ENCODE measurements at regions not wholly inside any gene's neighbourhood (a gene's known extent, or its start where the extent isn't known, plus 50 kb on each side); places are given as distances from the start of the nearest gene placed in this dataset.

DNA sequence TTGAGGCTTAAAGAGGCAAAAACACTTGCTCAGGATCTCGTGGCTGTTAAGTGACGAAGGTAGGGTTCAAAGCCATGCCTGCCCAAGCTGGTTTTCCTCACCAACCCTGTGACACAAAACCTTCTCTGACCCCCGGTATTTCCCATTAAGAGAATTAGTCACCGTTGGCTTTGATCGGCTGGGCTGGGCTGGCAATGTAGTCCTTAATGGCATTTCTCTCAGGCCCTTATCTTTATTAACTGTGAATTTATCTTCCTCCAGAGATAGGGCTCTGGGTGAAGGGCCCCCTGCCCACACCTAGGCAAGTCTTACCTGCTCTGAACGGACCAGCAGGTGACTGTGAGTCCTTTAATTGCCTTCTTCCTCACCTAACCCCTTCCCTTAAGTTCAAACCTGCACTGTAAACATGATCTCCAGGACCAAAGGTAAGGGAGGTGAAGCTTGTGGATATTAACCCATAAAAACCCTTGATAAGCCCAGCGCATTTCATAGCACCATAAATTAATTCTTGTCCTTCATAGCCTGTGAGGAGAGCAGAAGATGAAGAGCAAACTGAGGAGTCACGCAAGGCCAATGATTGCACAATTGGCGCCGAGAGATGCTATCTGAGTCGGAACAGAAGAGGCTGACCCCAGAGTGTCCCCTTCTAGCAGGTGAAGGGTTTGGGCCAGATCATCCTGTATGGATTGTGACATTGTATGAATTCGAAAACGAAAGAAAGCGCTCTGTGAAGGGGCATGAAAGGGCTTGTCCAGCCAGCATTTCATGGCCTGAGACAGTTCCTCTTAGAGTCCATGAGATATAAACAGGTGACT lies 790.8 kb upstream of the TBX3 start:
- no peak for DNase-seq (ENCODE audit: low read depth in 4 of 4, low spot score in 2 of 4)

DNA sequence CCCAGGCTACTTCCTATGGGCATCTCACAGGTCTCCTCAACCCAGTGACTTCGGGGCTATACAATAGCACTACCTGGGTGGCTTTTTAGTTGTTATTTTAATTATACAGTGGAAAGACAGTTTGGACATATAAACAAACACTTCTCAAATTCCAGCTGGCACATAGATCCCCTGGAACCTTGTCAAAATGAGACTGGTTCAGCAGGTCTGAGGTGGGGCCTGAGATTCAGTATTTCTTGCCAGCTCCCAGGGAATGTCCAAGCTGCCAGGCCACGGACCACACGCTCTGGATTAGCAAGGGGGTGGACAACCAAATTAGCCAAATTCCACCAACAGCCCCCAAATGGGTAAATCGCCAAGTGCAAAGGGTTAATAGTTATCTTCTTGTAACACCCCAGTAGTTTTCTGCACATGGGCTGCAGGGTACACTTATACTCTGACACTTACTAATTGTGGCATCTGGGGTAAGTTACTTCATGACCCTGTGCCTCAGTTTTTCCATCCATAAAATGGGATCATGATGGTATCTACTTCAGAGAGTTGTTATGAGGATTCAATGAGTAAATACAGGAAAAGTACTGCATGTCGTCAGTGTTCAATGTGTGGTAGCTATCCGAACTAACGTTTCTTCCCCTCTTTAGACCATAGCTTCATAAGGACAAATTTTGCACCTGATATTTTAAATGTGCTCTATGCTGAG lies 789.4 kb upstream of the TBX3 start:
- no peak for DNase-seq (ENCODE audit: low read depth in 4 of 4, low spot score in 2 of 4)

DNA sequence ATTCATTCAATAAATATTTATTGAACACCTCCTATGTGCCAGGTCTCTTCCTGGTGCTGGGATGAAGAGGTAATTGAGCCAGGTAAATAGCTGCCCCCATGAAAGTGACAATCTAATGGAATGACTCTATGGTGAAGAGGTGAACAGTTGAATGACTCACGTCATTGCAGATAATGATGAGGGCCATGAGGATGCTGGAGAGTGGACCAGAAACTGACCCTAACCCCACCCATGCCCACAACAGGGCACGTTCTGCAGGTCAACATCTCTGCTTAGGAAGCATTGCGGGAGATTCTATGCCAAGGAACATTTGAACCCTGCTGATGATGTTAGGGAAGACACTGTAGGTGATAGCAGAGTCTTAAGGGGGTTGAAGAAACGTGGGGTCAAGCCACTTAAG lies 788.9 kb upstream of the TBX3 start:
- no peak for DNase-seq (ENCODE audit: low read depth in 4 of 4, low spot score in 2 of 4)

DNA sequence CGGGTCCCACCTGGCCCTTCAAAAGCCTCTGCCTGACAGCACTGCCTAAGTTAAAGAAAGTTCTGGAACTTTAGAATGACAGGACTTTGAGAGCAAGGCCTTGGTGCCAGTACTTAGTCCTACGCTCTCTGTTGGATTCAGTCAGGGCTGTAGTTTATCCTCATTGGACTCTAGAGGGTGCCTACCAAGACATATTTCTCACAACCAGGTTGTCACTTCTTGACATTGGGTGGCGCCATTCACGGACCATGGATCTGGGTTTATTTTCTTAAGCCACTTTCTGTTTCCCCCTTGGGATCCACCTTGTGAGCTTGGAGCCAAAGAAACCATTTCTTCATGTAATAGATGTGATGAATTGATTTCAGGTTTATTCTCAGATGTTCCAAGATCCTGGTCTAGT lies 787.0 kb upstream of the TBX3 start:
- no peak for DNase-seq (ENCODE audit: low read depth in 4 of 4, low spot score in 2 of 4)

DNA sequence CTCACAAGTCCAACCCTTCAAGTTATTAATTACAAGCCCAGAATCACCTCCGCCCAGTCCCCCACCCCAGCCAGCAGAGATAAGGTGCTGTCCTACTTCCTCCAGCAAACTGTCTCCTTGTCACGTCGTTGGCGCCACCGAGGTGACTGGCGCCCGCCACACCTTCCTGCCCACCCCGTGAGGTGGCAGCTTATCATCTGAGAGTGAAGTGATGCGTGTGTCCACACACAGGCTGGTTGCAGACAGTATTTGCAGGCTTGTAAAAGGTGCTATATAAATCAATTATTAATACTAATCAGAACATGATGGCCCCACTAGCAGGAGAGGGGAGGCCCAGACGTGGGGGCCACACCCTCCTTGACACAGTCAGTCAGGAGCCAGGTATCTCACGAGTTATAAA lies 786.6 kb upstream of the TBX3 start:
- no peak for DNase-seq (ENCODE audit: low read depth in 4 of 4, low spot score in 2 of 4)

DNA sequence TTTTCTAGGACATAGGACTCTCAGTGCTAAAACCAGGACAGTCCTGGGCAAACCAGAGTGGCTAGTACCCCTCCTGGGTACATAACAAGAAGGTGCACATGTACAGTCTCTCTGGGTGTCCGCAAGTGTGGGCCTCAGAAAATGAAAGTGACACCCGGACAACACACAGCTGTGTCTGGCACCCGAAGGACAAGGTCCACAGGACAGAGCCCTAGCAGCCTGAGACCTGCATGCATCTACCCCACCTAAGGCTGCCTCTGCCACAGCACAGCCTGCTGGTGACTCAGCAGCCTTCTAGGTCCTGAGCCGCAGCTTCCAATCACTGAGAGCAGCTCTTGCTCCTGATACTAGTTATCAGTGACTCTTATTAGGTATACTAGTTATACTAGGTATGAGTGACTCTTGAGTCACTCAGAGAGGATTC lies 784.1 kb upstream of the TBX3 start:
- DNase-seq (ENCODE audit: low read depth in 4 of 4, low spot score in 2 of 4) = no peak

DNA sequence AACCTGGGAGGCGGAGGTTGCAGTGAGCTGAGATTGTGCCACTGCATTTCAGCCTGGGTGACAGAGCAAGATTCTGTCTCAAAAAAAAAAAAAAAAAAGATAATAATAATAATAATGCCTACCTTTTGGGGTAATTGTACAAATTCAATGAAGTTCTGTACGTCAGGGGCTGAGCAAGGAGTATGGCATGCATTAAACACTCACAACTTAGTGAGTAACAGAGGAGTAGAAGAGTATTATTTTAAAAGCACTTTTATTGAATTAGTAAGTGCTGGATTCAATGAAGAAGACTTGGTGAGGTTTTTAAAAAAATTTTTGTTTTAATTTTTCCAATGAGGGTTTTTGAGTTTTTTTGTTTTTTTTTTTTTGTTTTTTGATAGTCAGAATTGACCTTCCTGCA lies 783.6 kb upstream of the TBX3 start:
- no peak for DNase-seq (ENCODE audit: low read depth in 4 of 4, low spot score in 2 of 4)

DNA sequence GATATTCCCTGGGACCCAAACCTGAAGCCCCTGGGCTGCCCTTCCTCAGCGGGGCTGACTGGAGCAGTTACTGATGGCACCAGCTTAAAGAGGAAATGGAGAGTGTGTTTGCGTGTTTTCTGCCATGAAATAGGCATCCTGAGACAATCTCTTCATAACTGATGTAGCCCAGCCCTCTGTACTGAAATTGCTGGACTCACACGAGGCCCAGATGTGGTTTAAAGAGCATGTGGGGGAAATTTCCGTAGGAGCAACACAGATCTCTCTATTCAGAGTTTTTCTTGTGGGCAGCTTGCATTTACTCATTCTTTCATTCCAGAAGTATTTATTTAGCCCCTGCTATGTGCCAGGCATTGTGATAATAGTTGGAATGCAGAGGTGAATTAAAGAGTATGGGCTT lies 782.1 kb upstream of the TBX3 start:
- DNase-seq (ENCODE audit: low read depth in 4 of 4, low spot score in 2 of 4) = no peak

DNA sequence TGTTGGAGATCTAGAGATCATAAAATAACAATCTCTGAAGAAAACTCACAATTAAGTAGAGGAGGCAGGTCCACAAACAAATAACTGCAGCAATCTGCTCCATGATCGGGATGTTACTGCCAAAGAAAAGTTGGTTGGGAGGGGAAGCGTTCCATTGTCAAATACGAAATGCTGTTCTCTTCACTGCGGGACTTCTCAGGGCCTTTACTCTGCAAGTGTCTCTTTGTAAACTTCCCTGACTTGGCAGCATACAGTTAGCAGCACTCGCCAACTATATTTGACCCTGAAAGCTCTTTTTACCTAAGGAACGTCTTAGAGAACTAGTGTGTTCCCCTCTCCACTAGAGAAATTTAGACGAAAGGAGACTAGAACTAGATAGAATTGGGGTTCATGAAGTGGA lies 780.7 kb upstream of the TBX3 start:
- DNase-seq (ENCODE audit: low read depth in 4 of 4, low spot score in 2 of 4) = no peak

DNA sequence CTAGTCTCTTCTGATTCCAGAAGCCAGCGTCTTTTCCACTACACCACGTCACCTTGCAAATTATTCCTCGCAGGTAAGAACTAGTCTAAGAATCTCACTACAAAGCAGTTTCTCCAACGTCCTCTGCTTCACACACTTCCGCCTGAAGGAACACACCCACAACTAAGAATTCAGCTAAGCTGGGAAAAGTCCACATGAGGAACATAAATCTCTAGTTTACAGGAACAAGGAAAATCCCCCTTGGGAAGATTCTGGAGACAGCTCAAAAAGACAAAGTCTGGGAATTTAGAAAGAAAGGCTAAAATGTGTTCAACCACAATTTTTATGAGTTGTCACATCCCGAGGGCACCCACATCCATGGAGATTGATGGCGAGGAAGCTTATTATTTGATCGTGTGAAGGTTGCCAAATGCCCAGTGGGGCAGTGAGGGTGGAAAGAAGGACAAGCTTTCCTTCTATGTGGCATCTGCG lies 780.2 kb upstream of the TBX3 start:
- DNase-seq (ENCODE audit: low read depth in 4 of 4, low spot score in 2 of 4) = no peak

DNA sequence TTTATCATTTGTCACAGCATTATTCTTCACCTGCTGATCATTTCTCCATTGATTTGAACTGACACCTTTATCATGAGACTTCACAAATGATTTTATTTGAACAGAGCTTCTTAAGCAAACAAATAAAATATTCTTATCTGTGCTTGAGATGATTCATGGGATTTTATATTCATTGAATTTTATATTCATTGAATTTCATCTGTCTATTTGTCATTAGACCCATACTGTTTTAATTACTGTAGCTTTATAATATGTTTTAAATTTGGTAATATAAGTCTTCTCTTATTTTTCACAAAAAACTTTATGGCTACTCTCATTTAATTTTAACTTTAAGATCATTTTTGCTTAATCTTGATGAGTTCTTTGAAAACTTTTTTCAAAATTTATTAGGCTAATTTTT lies 777.4 kb upstream of the TBX3 start:
- DNase-seq (ENCODE audit: low read depth in 4 of 4, low spot score in 2 of 4) = no peak

DNA sequence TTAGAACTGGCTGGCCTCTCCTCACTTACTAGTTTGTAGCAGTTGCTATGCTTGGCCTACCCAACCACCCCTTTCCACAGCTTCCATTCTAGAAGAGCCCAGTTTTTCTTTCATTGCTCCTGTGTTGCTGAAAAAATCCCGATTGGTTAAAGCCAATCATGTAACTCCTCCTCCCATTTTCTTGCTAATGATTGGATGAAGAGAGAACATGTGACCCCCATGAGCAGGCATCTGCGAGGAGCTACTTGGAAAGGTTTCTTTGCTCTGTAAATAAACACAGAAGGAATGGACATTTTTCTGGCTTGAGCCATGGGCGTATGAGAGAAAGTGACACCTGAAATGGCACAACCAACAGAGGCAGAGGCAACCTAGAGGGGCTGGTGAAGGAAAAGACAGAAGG lies 773.8 kb upstream of the TBX3 start:
- DNase-seq (ENCODE audit: low read depth in 4 of 4, low spot score in 2 of 4) = no peak

DNA sequence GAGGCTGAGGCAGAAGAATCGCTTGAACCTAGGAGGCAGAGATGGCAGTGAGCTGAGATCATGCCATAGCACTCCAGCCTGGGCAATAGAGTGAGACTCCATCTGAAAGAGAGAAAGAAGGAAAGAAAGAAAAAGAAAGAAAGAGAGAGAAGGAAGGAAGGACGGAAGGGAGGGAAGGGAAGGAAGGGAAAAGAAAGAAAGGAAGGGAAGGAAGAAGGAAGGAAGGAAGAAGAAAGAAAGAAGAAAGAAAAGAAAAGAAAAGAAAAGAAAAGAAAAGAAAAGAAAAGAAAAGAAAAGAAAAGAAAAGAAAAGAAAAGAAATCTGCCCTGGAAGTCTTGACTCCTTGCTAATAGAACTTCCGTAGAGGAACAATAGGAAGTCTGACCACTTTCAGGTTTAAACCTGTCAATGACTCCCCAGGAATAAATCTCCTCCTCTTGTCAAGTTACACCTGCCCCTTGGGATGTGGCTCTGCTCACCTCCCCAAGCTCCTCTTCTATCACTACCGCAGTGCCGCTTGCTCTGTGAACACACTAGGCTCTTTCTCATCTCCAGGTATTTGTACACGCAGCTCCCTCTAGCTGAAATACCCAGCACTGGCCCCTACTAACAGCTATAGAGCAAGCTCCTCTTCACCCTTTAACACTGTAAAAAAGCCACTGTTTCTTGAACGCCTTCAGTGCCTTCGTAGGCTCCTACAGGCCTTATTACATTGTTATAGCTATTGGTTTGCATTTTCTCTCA lies 773.1 kb upstream of the TBX3 start:
- no peak for DNase-seq (ENCODE audit: low read depth in 4 of 4, low spot score in 2 of 4)

DNA sequence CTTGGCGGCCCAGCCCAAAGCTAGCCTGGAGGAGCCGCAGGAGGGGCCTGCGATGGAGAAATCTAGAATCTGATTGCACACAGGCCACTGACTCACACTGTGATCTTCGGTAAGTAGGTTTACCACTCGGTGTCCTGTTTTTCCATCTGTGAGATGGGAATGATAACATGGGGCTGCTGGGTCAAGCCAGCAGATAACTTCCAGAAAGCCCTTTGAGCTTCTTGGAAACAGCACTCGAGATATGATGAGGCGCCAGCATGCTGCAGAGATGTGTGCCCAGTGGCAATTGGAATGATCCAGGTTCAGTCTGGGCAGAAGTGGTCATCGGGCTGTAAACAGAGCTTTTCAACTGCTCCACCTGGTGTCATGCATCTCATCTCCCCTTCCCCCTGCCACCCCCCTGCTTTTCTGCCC lies 771.3 kb upstream of the TBX3 start:
- no peak for DNase-seq (ENCODE audit: low read depth in 4 of 4, low spot score in 2 of 4)

DNA sequence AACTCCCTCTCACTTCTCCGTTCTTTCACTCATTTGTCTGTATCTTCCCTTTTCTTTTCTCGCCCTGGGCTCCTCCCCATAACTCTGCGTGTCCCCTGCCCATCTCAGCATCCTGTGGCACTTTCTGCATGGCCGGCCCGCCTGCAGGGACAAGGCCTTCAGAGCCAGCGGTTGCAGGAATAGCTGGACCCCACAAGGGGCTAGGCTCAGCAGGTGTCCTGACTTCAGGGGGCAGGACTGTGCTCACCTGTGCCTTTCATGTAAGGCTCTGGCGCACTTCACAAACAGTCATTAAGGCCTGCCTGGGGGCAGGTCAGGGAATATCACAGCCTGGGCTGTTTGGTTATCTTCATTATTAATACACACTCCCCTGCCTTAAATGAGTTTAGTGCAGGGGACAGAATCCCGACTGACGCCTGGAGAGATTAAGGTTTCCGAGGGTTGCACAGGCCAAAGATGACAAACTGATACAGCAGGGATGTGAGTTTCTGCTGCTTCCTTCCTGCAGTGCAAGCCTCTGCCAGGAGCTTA lies 768.8 kb upstream of the TBX3 start:
- no peak for DNase-seq (ENCODE audit: low read depth in 4 of 4, low spot score in 2 of 4)

DNA sequence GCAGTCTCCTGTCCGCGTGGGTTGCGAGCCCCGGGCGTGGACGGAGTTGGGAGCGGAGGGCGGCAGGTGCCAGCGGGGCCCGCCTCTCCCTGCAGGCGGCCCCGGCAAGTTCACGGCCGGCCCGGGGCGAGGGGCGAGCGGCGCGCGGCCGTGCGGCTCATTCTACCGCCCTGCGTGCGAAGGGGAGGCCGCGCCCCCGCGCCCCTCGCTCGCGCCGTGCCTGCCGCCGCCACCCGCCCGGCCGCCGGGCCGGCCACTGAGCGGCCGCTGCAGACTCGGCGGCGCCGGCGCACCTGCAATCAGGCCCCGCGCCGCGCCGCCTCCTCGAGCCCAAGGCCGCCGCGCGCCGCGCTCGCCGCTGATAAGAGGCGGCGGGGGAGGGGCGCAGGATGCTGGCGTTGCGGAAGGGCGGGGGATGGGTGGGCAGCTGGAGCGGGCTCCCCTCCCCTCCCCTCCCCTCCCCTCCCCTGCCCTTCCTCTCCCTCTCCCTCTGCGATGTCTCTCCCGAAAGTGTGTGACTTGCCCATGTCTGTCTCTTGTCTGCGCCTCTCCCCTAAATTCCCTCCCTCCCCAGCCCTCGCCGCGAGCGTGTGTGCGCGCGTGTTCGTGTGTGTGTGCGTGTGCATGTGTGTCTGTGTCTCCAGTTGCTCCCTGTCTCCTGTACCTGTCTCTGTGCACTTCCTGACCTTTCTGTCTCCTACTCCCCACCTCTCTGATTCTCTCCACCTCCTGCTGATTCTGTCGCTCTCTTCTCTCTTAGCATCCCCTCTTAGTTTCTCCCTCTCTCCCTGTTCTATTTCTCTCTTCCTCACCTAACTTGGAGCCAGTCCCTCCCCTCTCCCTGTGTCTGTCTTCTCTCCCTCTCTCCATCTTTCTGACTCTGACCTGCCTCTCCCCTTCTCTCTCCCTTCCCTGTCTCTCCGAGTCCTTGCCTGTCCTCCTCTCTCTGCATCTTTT lies 768.1 kb upstream of the TBX3 start:
- peak in 2 of 4 donors; percentile 24 to 47 for DNase-seq (ENCODE audit: low read depth in 4 of 4, low spot score in 2 of 4)

DNA sequence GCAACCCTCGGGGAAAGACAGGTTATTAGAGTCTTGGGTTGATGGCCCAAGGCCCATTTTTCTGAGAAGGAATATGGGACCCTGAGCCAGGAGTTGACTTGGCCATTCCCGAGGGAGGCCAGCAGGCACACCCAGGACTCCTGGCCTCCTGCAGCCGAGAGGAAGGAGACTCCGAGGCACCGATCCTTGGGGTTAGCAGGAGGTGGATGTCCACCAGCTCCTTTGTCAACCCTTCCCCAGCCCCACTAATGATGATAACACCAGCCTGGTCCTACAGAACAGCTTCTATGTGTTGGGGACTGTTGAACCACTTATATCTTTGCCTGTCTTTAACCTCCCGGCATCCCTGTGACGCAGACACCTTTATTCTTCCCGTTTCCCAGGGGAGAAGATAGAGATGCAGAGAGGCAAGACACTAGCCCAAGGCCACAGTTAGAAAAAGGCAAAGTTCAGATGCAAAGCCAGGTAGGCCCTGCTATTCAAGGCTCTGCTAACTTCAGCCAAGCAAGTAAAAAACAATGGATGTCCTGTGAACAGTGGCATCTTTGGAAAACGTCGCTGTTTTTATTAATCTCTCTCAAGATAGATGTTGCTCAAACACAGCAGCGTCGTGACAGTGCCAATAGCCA lies 767.3 kb upstream of the TBX3 start:
- no peak for DNase-seq (ENCODE audit: low read depth in 4 of 4, low spot score in 2 of 4)

DNA sequence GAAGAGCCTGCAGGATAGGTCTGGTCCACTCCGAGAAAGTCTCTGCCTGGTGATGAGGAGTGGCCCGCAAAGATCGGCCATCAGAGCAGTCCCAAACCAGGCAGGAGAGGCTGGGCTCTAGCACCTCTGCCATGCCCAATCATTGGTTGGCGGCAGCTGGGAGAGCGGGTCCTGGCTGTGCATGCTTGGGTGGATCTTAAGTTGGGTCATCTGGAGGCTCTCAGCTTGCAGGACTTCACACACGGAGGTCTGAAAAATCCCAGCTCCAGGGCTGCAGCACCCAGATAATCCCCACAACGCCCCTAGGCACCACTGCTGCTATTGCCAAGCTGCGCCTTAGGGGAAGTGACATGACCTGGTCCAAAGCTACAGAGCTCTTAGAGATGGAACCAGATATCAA lies 766.7 kb upstream of the TBX3 start:
- DNase-seq (ENCODE audit: low read depth in 4 of 4, low spot score in 2 of 4) = no peak

DNA sequence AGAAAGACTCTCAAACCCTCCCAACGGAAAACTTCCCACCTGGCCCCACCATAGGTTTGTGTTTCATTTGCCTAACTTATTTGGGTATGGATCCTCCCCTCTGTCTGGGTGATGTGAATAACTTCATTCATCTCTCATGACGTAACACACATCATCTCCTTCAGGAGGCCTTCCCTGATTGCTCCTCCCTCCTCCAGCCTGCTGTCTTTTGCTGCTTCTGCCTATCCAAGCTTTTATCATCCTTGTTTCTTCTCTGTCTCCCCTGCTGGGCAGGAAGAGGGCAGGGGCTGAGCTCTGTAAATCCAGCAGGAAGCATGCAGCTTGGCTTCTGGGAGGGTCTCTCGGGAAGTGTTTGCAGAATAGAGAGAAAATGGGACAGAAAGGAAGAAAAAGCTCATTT lies 766.0 kb upstream of the TBX3 start:
- DNase-seq (ENCODE audit: low read depth in 4 of 4, low spot score in 2 of 4) = no peak

DNA sequence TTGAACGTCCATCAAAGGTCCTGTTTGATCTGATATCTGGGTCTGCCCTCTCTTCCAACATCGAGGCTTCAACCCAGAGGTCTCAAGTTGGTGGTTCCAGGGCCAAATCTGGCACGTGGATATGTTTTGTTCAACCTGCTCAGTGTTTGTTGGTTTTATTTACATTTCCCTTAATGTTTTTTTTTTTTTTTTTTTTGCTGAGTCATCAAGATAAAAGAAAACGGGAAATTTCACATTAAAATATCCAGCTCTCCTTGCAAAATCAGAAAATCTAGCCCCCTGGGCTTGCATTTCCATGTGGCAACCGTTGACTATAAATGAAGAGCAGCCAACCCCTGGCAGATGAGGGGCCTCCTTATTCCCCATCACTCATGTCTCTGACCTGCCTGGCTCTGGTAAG lies 765.6 kb upstream of the TBX3 start:
- DNase-seq (ENCODE audit: low read depth in 4 of 4, low spot score in 2 of 4) = no peak
